ENCODE measurements at regions not wholly inside any gene's neighbourhood (a gene's known extent, or its start where the extent isn't known, plus 50 kb on each side); places are given as distances from the start of the nearest gene placed in this dataset.

GRCh38 chr17:79457376-79457775, 153.5 kb downstream of the RBFOX3 start:
- H3K4me2 ChIP-seq (ENCODE audit: low read length) = no peak overlapping the region
- ChIA-PET POLR2A (no interaction called here), CTCF (no interaction called here), RAD21 (ENCODE audit: low non-redundant PET in 1 of 2, low total read pairs in 2 of 2, uncharacterized antibody in 2 of 2, unreplicated experiment in 2 of 2) (no interaction called here)
- H3K9me3 ChIP-seq (ENCODE audit: control insufficient read depth in 1 of 2, insufficient read depth in 1 of 2, low read depth in 1 of 2, low read length in 2 of 2) = no peaks in the 10 kb centered on the region
- no peaks in the 10 kb centered on the region for H4K20me1 ChIP-seq (ENCODE audit: insufficient read depth)
- no peak for DNase-seq (ENCODE audit: low read depth, low spot score)
- H3K36me3 ChIP-seq (ENCODE audit: control insufficient read depth in 1 of 2, insufficient read depth in 2 of 2, low read length in 2 of 2) = no peaks in the 10 kb centered on the region
- BruUV-seq (replicated peaks) = no TSS peak
- H3K79me2 ChIP-seq (ENCODE audit: insufficient read depth, low read length) = no peaks in the 10 kb centered on the region
- TF ChIP-seq ZBTB33 (IDR thresholded peaks at IDR 0.05; ENCODE audit: extremely low read depth, insufficient replicate concordance, low read length) = no peak
- TF ChIP-seq POLR2A (IDR thresholded peaks at IDR 0.05; ENCODE audit: borderline replicate concordance, extremely low read depth, insufficient read depth, insufficient read length) = no peak
- no peak for TF ChIP-seq CTCF (IDR thresholded peaks at IDR 0.05 in 2 of 3, conservative IDR thresholded peaks at IDR 0.05 in 1 of 3; ENCODE audit: borderline replicate concordance in 1 of 3, insufficient read depth in 1 of 3, low read depth in 2 of 3, low read length in 2 of 3)
- no peak for TF ChIP-seq RAD21 (IDR thresholded peaks at IDR 0.05; ENCODE audit: low read depth)
- TF ChIP-seq CEBPB (IDR thresholded peaks at IDR 0.05; ENCODE audit: low read depth) = no peak
- H3K27me3 ChIP-seq (ENCODE audit: insufficient read depth, low read length) = no peaks in the 10 kb centered on the region
- no peak overlapping the region for H2AFZ ChIP-seq (ENCODE audit: low read depth, low read length, poor library complexity, severe bottlenecking)
- peaks cover 0 to 8% of the 10 kb centered on the region in 2 experiments; a peak in 2 of 4 replicates for H3K4me1 ChIP-seq (ENCODE audit: control insufficient read depth in 1 of 2, insufficient read depth in 2 of 2, low read length in 2 of 2)
- intact Hi-C loops (cut with micrococcal nuclease) = no loop called here
- H3K4me3 ChIP-seq (replicated peaks in 1 of 2; ENCODE audit: low read depth in 1 of 2, low read length in 2 of 2) = no peak overlapping the region
- no peak overlapping the region for H3K27ac ChIP-seq (ENCODE audit: low read depth, low read length)
- H3K9ac ChIP-seq (ENCODE audit: low read length) = no peak overlapping the region
- no peak for ATAC-seq
- no peaks in the 10 kb centered on the region for H3K9me2 ChIP-seq (ENCODE audit: insufficient read depth)

- H3K4me2 ChIP-seq (ENCODE audit: low read length) = no peak overlapping the region
- H2AFZ ChIP-seq (ENCODE audit: low read depth, low read length, poor library complexity, severe bottlenecking) = no peak overlapping the region
- DNase-seq (ENCODE audit: low read depth, low spot score) (no peak), ATAC-seq (no peak)
- ChIA-PET CTCF (no interaction called here), RAD21 (ENCODE audit: low non-redundant PET in 1 of 2, low total read pairs in 2 of 2, uncharacterized antibody in 2 of 2, unreplicated experiment in 2 of 2) (no interaction called here), POLR2A (no interaction called here)
- no peaks in the 10 kb centered on the region for H3K36me3 ChIP-seq (ENCODE audit: control insufficient read depth in 1 of 2, insufficient read depth in 2 of 2, low read length in 2 of 2)
- no TSS peak for BruUV-seq (replicated peaks)
- no peaks in the 10 kb centered on the region for H3K79me2 ChIP-seq (ENCODE audit: insufficient read depth, low read length)
- H3K4me1 ChIP-seq (ENCODE audit: control insufficient read depth in 1 of 2, insufficient read depth in 2 of 2, low read length in 2 of 2) = no peaks in the 10 kb centered on the region
- no peak overlapping the region for H3K27ac ChIP-seq (ENCODE audit: low read depth, low read length)
- intact Hi-C loops (cut with micrococcal nuclease) = no loop called here
- no peaks in the 10 kb centered on the region for H3K27me3 ChIP-seq (ENCODE audit: insufficient read depth, low read length)
- no peaks in the 10 kb centered on the region for H3K9me2 ChIP-seq (ENCODE audit: insufficient read depth)
- H3K4me3 ChIP-seq (replicated peaks in 1 of 2; ENCODE audit: low read depth in 1 of 2, low read length in 2 of 2) = no peak overlapping the region
- H3K9me3 ChIP-seq (ENCODE audit: control insufficient read depth in 1 of 2, insufficient read depth in 1 of 2, low read depth in 1 of 2, low read length in 2 of 2) = no peaks in the 10 kb centered on the region
- no peak overlapping the region for H3K9ac ChIP-seq (ENCODE audit: low read length)
- H4K20me1 ChIP-seq (ENCODE audit: insufficient read depth) = no peaks in the 10 kb centered on the region
- TF ChIP-seq ELF1 (IDR thresholded peaks at IDR 0.05; ENCODE audit: borderline replicate concordance, low read depth) (no peak), EZH2phosphoT487 (IDR thresholded peaks at IDR 0.05; ENCODE audit: borderline replicate concordance) (no peak), ATF3 (IDR thresholded peaks at IDR 0.05) (no peak), MAX (IDR thresholded peaks at IDR 0.05) (no peak), TCF7L2 (IDR thresholded peaks at IDR 0.05; ENCODE audit: borderline replicate concordance, extremely low read depth, insufficient read depth, insufficient read length) (no peak), CBX3 (IDR thresholded peaks at IDR 0.05; ENCODE audit: low read depth) (no peak), YY1 (IDR thresholded peaks at IDR 0.05; ENCODE audit: extremely low read depth, insufficient replicate concordance, low read depth, low read length) (no peak), POLR2AphosphoS5 (IDR thresholded peaks at IDR 0.05; ENCODE audit: low read depth, low read length) (no peak), EGR1 (IDR thresholded peaks at IDR 0.05; ENCODE audit: low read depth) (no peak), RAD21 (IDR thresholded peaks at IDR 0.05; ENCODE audit: low read depth) (no peak), SRF (IDR thresholded peaks at IDR 0.05; ENCODE audit: low read depth) (no peak), JUND (IDR thresholded peaks at IDR 0.05) (no peak), SP1 (IDR thresholded peaks at IDR 0.05; ENCODE audit: low read depth) (no peak)
These were observed 155.2 kb downstream of the RBFOX3 start for GRCh38 chr17:79455636-79456035.
